ENCODE measurements at regions not wholly inside any gene's neighbourhood (a gene's known extent, or its start where the extent isn't known, plus 50 kb on each side); places are given as distances from the start of the nearest gene placed in this dataset.

- TF ChIP-seq, protein P1, sequence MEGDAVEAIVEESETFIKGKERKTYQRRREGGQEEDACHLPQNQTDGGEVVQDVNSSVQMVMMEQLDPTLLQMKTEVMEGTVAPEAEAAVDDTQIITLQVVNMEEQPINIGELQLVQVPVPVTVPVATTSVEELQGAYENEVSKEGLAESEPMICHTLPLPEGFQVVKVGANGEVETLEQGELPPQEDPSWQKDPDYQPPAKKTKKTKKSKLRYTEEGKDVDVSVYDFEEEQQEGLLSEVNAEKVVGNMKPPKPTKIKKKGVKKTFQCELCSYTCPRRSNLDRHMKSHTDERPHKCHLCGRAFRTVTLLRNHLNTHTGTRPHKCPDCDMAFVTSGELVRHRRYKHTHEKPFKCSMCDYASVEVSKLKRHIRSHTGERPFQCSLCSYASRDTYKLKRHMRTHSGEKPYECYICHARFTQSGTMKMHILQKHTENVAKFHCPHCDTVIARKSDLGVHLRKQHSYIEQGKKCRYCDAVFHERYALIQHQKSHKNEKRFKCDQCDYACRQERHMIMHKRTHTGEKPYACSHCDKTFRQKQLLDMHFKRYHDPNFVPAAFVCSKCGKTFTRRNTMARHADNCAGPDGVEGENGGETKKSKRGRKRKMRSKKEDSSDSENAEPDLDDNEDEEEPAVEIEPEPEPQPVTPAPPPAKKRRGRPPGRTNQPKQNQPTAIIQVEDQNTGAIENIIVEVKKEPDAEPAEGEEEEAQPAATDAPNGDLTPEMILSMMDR (IDR thresholded peaks at IDR 0.05), result no peak
- no peak overlapping the region for H3K4me3 ChIP-seq
- intact Hi-C loops (cut with DNase I), result no loop called here
- no peak for DNase-seq
- no peaks in the 10 kb centered on the region for H3K9me3 ChIP-seq
- ATAC-seq, result peak in 1 of 2 donors; percentile 34
- no peaks in the 10 kb centered on the region for H3K4me1 ChIP-seq
- no peak overlapping the region for H3K27ac ChIP-seq
- no peaks in the 10 kb centered on the region for H3K36me3 ChIP-seq
- H3K27me3 ChIP-seq (ENCODE audit: low read depth), result no peaks in the 10 kb centered on the region
These were observed 122.8 kb upstream of the AGAP1 start for GRCh38 chr2:235371018-235371417.

DNA sequence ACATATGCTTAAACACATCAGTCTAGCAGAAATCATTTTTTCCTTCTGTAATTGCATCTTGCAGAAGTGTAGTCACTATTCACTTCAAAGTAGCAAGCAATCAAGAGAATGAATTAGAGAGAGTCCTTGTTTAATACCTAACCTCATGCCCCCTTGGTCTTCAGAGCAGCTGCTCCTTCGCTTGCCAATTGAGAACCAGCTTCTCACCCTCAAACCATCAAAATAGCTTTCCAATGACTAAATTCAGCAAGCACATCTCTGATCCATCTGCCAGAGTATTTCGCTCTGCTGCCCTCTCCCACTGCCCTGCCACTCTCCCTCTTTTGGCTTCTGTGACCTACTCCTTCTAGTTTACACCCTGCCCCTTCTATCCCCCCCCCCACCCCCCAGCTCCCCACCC is 120.7 kb upstream of the AGAP1 start:
- intact Hi-C loops (cut with DNase I), result no loop called here
- ATAC-seq, result no peak
- no peaks in the 10 kb centered on the region for H3K9me3 ChIP-seq

DNA sequence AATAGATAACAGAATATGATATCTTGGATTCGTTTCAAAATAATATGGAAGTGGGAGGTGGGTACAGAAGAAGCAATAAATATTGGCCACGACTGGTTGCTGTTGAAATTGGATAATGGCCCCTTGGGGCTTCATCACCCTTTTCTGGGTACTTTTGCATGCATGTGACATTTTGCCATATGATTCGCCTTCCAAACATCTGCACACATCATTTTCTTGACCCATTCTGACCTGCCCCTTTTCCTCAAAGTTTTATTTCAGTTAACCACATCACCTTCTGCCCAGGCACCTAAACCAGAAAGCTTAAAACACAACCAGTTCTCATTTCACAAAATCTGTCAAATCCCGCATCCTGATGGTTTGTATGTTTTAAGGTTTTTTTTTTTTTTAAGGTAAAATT is 116.7 kb upstream of the AGAP1 start:
- Histone ChIP-seq H3K4me3 (no peak overlapping the region), H3K4me1 (no peaks in the 10 kb centered on the region), H3K9me3 (no peaks in the 10 kb centered on the region), H3K36me3 (no peaks in the 10 kb centered on the region), H3K27ac (no peak overlapping the region), H3K27me3 (ENCODE audit: low read depth) (no peaks in the 10 kb centered on the region)
- intact Hi-C loops (cut with DNase I), result no loop called here
- TF ChIP-seq, protein P1 (IDR thresholded peaks at IDR 0.05), result no peak
- ATAC-seq, result no peak
- no peak for DNase-seq

More for the DNA sequence above, 120.7 kb upstream of the AGAP1 start:
- Histone ChIP-seq H3K27ac (no peak overlapping the region), H3K4me1 (no peaks in the 10 kb centered on the region), H3K4me3 (no peak overlapping the region), H3K36me3 (no peaks in the 10 kb centered on the region), H3K27me3 (ENCODE audit: low read depth) (no peaks in the 10 kb centered on the region)
- DNase-seq, result no peak
- TF ChIP-seq, protein P1 (IDR thresholded peaks at IDR 0.05), result no peak

- no peaks in the 10 kb centered on the region for H3K9me3 ChIP-seq
- H3K4me1 ChIP-seq, result no peaks in the 10 kb centered on the region
- no peak for DNase-seq
- H3K27me3 ChIP-seq (ENCODE audit: low read depth), result no peaks in the 10 kb centered on the region
- intact Hi-C loops (cut with DNase I), result no loop called here
- H3K27ac ChIP-seq, result no peak overlapping the region
- TF ChIP-seq, protein P1 (IDR thresholded peaks at IDR 0.05), result no peak
- H3K36me3 ChIP-seq, result no peaks in the 10 kb centered on the region
- ATAC-seq, result no peak
- no peak overlapping the region for H3K4me3 ChIP-seq
These were observed 115.6 kb upstream of the AGAP1 start for GRCh38 chr2:235378246-235378645.

DNA sequence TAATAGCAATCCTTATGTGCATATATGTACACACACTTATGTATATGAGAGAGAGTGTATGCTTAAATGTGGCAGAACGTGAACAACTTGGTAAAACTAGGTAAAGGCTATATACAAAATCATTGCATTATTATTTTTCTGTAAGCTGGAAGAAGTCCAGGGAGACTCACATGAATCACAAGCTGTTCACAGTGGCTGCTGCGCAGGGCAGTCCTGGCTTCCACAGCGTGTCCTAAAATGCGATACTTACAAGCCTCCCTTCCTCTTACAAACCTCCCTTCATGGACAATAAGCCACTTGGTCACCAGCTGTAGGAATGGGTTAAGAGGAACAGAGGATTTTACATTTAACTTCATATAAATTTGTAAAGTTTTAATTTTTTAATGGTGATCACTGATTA is 114.9 kb upstream of the AGAP1 start:
- Histone ChIP-seq H3K9me3 (no peaks in the 10 kb centered on the region), H3K27ac (no peak overlapping the region), H3K4me3 (no peak overlapping the region), H3K4me1 (no peaks in the 10 kb centered on the region), H3K27me3 (ENCODE audit: low read depth) (no peaks in the 10 kb centered on the region), H3K36me3 (no peaks in the 10 kb centered on the region)
- DNase-seq (no peak), ATAC-seq (no peak)
- TF ChIP-seq, protein P1 (IDR thresholded peaks at IDR 0.05), result no peak
- intact Hi-C loops (cut with DNase I), result no loop called here
